Natural killer cell (primary cell): ENCODE measurements at regions not wholly inside any gene's neighbourhood (a gene's known extent, or its start where the extent isn't known, plus 50 kb on each side); places are given as distances from the start of the nearest gene placed in this dataset.

Experiments
- ATAC-seq, 3 donors: fragments of 150-1000 bp in 2 of 3; fragments of 200-7000 bp in 1 of 3; cut with Tn5 transposase; 1 replicate in 1 of 3; 2 replicates in 2 of 3; pipeline ENCODE4 v1.10.0; 2021; ENCODE audit warnings: mild to moderate bottlenecking in 2 of 3, moderate library complexity in 2 of 3
- DNase-seq, 2 donors: peaks; one replicate each; pipeline versions ENCODE4 v3.0.0 to v3.0.0-alpha.2; 2013 to 2021; ENCODE audit warnings: mixed read lengths in 1 of 2
- H3K27ac ChIP-seq: one replicate; pipeline ENCODE4 v1.5.1; 2013; ENCODE audit warnings: mild to moderate bottlenecking, low read length
- H3K27me3 ChIP-seq: one replicate; pipeline ENCODE4 v1.6.1; 2013; ENCODE audit warnings: low read length; ENCODE audit not compliant: control insufficient read depth, insufficient read depth
- H3K36me3 ChIP-seq: one replicate; pipeline ENCODE4 v1.6.1; 2013; ENCODE audit warnings: low read length; ENCODE audit not compliant: control insufficient read depth, insufficient read depth
- H3K4me1 ChIP-seq: one replicate; pipeline ENCODE4 v1.6.1; 2013; ENCODE audit warnings: low read length; ENCODE audit not compliant: control insufficient read depth, insufficient read depth
- H3K4me3 ChIP-seq: one replicate; pipeline ENCODE4 v1.5.1; 2013; ENCODE audit warnings: low read length
- H3K9me3 ChIP-seq: one replicate; pipeline ENCODE4 v1.6.1; 2013; ENCODE audit warnings: low read length; ENCODE audit not compliant: control insufficient read depth, insufficient read depth
- H3K27ac Mint-ChIP-seq, 2 donors: one replicate each; pipeline ENCODE4 v1.8.0; 2022; ENCODE audit warnings: mild to moderate bottlenecking in 2 of 2, mixed read lengths in 2 of 2, moderate library complexity in 1 of 2
- H3K27me3 Mint-ChIP-seq, 2 donors: one replicate each; pipeline ENCODE4 v1.8.0; 2022; ENCODE audit warnings: low read depth in 2 of 2, mixed read lengths in 2 of 2
- H3K36me3 Mint-ChIP-seq: one replicate; pipeline ENCODE4 v1.8.0; 2022; ENCODE audit warnings: mixed read lengths
- H3K4me1 Mint-ChIP-seq, 2 donors: one replicate each; pipeline ENCODE4 v1.8.0; 2022; ENCODE audit warnings: mixed read lengths in 2 of 2
- H3K4me3 Mint-ChIP-seq: one replicate; pipeline ENCODE4 v1.8.0; 2022; ENCODE audit warnings: mild to moderate bottlenecking, moderate library complexity, mixed read lengths
- H3K9me3 Mint-ChIP-seq, 2 donors: one replicate each; pipeline ENCODE4 v1.8.0; 2022; ENCODE audit warnings: mixed read lengths in 2 of 2
- CTCF ChIP-seq: fragments of 200-600 bp; IDR thresholded peaks from one replicate; pipeline ENCODE4 v1.8.0; 2022; ENCODE audit warnings: antibody characterized with exemption
- WGBS: methylation state at CpG from one replicate; pipeline ENCODE4 v1.1.7; 2013; ENCODE audit warnings: missing lambda C conversion rate; ENCODE audit not compliant: insufficient coverage; 5-methylcytosine and 5-hydroxymethylcytosine counted together
- intact Hi-C: fragments of 100-400 bp; cut with micrococcal nuclease; formaldehyde crosslinking; loops from one replicate; pipeline ENCODE4 v1.14.2; 2022

DNA sequence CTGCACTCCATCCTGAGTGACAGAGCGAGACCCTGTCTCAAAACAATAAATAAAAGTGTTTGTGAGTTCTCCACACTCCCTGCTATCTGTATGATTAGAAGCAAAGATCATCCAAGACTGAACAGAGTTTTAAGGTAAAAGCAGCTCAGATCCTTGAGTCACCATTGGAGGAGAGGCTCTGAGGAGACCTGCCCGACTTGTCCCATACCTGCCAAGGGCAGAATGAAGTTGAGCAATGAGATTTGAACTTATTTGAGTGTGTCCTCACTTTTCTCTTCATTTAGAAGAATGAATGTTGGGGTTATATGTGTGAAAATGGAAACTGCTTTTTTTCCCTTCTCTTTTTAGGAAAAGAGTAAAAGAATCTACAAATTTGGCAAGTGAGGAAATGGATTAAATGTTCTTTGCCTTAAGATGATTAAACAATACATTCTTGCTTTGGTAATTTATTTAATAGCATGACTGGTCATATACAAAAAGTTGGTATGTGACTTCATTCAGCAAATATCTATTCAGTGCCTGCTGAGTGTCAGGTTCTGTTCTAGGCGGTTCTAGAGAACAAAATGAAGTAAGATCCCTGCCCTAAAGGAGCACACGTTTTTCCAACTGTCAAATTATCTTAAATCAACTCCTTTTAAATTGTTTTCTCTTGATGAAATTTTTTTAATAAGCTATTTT is 195.7 kb downstream of the ALDH8A1 start:
- Mint-ChIP-seq H3K4me3 (no peak overlapping the region), H3K4me1 (no peaks in the 10 kb centered on the region), H3K36me3 (no peaks in the 10 kb centered on the region), H3K27me3 (peaks cover 0 to 4% of the 10 kb centered on the region in 2 donors), H3K9me3 (no peaks in the 10 kb centered on the region), H3K27ac (no peak overlapping the region)
- no peak for DNase-seq
- intact Hi-C loops, result no loop called here
- H3K27ac ChIP-seq, result no peak overlapping the region
- H3K36me3 ChIP-seq, result no peaks in the 10 kb centered on the region
- H3K4me1 ChIP-seq, result no peaks in the 10 kb centered on the region
- H3K9me3 ChIP-seq, result no peaks in the 10 kb centered on the region
- no peak overlapping the region for H3K4me3 ChIP-seq
- no peak for ATAC-seq
- 86% methylated on average over 3 of the region's 4 CpGs for WGBS
- no peak for TF ChIP-seq CTCF
- no peaks in the 10 kb centered on the region for H3K27me3 ChIP-seq

- Mint-ChIP-seq H3K27me3 (peaks cover 0 to 4% of the 10 kb centered on the region in 2 donors), H3K27ac (no peak overlapping the region), H3K4me1 (no peaks in the 10 kb centered on the region), H3K4me3 (no peak overlapping the region), H3K9me3 (no peaks in the 10 kb centered on the region), H3K36me3 (no peaks in the 10 kb centered on the region)
- no peak overlapping the region for H3K4me3 ChIP-seq
- intact Hi-C loops, result no loop called here
- no peaks in the 10 kb centered on the region for H3K36me3 ChIP-seq
- no peaks in the 10 kb centered on the region for H3K9me3 ChIP-seq
- ATAC-seq (no peak), DNase-seq (no peak)
- WGBS, result 69% methylated on average over 3 of the region's 4 CpGs
- H3K4me1 ChIP-seq, result no peaks in the 10 kb centered on the region
- TF ChIP-seq CTCF, result no peak
- no peak overlapping the region for H3K27ac ChIP-seq
- H3K27me3 ChIP-seq, result no peaks in the 10 kb centered on the region
Observed at GRCh38 chr6:134753001-134753400, 196.9 kb downstream of the ALDH8A1 start.

GRCh38 chr6:134752445-134752844 is 197.5 kb downstream of the ALDH8A1 start:
- no peaks in the 10 kb centered on the region for H3K9me3 ChIP-seq
- no peak overlapping the region for H3K4me3 ChIP-seq
- H3K9me3 Mint-ChIP-seq, result no peaks in the 10 kb centered on the region
- intact Hi-C loops, result no loop called here
- no peak for TF ChIP-seq CTCF
- no peak overlapping the region for H3K4me3 Mint-ChIP-seq
- DNase-seq (no peak), ATAC-seq (no peak)
- H3K36me3 Mint-ChIP-seq, result no peaks in the 10 kb centered on the region
- no peaks in the 10 kb centered on the region for H3K36me3 ChIP-seq
- WGBS, result 93% methylated on average over 3 of the region's 5 CpGs
- H3K4me1 ChIP-seq, result no peaks in the 10 kb centered on the region
- H3K27me3 ChIP-seq, result no peaks in the 10 kb centered on the region
- no peak overlapping the region for H3K27ac Mint-ChIP-seq
- H3K4me1 Mint-ChIP-seq, result no peaks in the 10 kb centered on the region
- no peak overlapping the region for H3K27ac ChIP-seq
- peaks cover 0 to 4% of the 10 kb centered on the region in 2 donors for H3K27me3 Mint-ChIP-seq

- no peak overlapping the region for H3K27ac Mint-ChIP-seq
- H3K4me1 Mint-ChIP-seq, result no peaks in the 10 kb centered on the region
- no peak overlapping the region for H3K4me3 Mint-ChIP-seq
- H3K27me3 ChIP-seq, result no peaks in the 10 kb centered on the region
- intact Hi-C loops, result no loop called here
- no peak overlapping the region for H3K27ac ChIP-seq
- H3K36me3 ChIP-seq, result no peaks in the 10 kb centered on the region
- no peak for ATAC-seq
- H3K27me3 Mint-ChIP-seq, result peaks cover 0 to 4% of the 10 kb centered on the region in 2 donors
- H3K36me3 Mint-ChIP-seq, result no peaks in the 10 kb centered on the region
- no peaks in the 10 kb centered on the region for H3K4me1 ChIP-seq
- no peak for DNase-seq
- no peaks in the 10 kb centered on the region for H3K9me3 ChIP-seq
- no peak overlapping the region for H3K4me3 ChIP-seq
- H3K9me3 Mint-ChIP-seq, result peaks cover 0 to 2% of the 10 kb centered on the region in 2 donors
- TF ChIP-seq CTCF, result no peak
Observed at GRCh38 chr6:134750669-134751068, 199.2 kb downstream of the ALDH8A1 start.
